GM12891 (cell line): ENCODE measurements at regions not wholly inside any gene's neighbourhood (a gene's known extent, or its start where the extent isn't known, plus 50 kb on each side); places are given as distances from the start of the nearest gene placed in this dataset.

Experiments
- POLR2A ChIP-seq: IDR thresholded peaks from 2 replicates; pipeline ENCODE4 v1.6.1; 2011; ENCODE audit warnings: low read depth, low read length, control low read depth
- POLR2AphosphoS5 ChIP-seq: IDR thresholded peaks from 2 replicates; pipeline ENCODE4 v1.6.1; 2011; ENCODE audit warnings: low read depth, low read length, control low read depth
- SPI1 ChIP-seq: IDR thresholded peaks from 2 replicates; pipeline ENCODE4 v1.6.1; 2011; ENCODE audit warnings: low read depth, low read length, control low read depth
- TAF1 ChIP-seq: IDR thresholded peaks from 2 replicates; pipeline ENCODE4 v1.6.1; 2011; ENCODE audit warnings: low read depth, low read length, control low read depth

- TF ChIP-seq POLR2A (no peak), POLR2AphosphoS5 (no peak), TAF1 (no peak), SPI1 (no peak)
These were observed 91.6 kb upstream of the ATF7IP start for GRCh38 chr12:14273913-14274311.
